AG09319 (cell line): ENCODE measurements at regions not wholly inside any gene's neighbourhood (a gene's known extent, or its start where the extent isn't known, plus 50 kb on each side); places are given as distances from the start of the nearest gene placed in this dataset.
A peak's percentile ranks its signal among the peaks of the same experiment; 100 is the strongest.

Experiments
- DNase-seq: peaks from one replicate; pipeline ENCODE4 v3.0.0-alpha.2; 2010; ENCODE audit warnings: low read depth; ENCODE audit errors: extremely low read depth
- TF ChIP-seq, protein P1 (sequence below): IDR thresholded peaks from 2 replicates; pipeline ENCODE4 v1.5.1; 2011; ENCODE audit warnings: low read depth, mild to moderate bottlenecking, inconsistent platforms, low read length, moderate library complexity

DNA sequence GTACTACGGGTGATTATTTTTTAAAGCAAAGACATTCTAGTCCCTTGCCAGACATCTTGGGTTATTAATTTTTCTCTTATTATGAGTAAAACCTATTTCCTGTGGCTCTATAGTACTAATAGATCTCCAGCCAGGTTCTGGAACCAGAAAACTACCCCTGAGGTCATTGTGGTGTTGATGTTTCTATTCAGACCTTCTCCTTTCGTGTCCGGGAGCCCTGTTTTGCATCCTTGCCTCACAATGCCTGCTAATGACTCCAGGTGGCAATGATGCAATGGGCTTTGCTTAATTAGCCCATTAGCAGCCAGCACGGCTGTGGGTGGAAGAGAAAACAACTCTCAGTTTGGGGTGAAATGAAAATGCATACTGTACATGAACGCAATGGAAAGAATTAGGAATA lies 62.9 kb upstream of the ARG1 start:
- TF ChIP-seq, protein P1, sequence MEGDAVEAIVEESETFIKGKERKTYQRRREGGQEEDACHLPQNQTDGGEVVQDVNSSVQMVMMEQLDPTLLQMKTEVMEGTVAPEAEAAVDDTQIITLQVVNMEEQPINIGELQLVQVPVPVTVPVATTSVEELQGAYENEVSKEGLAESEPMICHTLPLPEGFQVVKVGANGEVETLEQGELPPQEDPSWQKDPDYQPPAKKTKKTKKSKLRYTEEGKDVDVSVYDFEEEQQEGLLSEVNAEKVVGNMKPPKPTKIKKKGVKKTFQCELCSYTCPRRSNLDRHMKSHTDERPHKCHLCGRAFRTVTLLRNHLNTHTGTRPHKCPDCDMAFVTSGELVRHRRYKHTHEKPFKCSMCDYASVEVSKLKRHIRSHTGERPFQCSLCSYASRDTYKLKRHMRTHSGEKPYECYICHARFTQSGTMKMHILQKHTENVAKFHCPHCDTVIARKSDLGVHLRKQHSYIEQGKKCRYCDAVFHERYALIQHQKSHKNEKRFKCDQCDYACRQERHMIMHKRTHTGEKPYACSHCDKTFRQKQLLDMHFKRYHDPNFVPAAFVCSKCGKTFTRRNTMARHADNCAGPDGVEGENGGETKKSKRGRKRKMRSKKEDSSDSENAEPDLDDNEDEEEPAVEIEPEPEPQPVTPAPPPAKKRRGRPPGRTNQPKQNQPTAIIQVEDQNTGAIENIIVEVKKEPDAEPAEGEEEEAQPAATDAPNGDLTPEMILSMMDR: no peak
- DNase-seq: no peak

DNA sequence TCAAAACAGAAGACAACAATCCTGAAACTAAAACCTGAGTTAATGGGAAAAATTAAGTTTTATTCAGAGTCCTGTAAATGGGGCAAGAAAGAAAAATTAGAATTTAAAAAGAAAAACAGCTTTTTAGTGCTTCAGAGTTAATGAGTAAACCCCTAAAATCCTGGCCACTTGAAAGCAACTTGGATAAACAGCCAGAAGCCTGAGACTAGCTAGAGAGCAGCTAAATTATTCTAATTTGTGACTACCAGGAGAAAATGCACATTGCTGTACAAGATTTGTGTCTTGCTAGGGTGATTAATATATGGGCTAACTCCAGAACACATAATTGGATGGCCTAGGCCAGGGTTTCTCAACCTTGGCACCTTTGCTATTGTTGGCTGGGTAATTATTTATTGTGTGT lies 62.4 kb upstream of the ARG1 start:
- TF ChIP-seq, protein P1: no peak
- DNase-seq: no peak

DNA sequence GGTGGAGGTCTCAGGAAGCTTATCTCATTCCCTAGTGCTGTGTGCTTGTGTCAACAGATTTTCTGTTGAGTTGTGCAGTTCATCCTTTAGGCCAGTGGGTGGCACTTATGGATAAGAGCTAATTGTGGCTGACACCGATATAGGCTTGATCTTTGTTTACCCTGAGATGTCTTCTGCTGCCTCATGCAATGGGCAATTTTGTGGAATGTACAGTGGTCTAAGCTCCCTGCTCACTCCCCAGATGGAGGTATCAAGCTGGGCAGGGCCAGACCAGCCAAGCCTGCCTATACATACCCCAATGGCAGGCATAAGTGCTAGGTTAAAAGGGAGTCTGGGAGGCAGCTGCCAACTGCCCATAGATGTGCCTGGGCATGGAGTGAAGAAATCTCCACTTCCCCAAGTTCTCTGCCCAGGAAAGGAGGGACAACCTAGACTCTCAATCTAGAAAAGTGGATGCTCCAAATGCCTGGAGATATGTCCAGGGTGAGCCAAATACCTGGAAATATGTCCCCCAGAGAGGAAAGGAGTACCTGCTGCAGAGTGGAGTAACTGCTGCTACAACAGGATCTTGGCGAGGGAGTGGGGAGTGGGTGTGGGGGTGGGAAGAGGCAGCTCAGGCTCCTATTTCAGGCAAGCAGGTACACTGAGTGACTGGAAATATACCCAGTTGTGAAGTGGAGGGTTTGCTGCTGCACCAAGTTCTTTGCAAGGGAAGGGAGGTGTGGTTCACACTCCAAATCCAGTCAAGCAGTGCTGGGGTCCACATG lies 53.2 kb upstream of the ARG1 start:
- peak; percentile 14 for DNase-seq
- TF ChIP-seq, protein P1: peak; percentile 71
